Psoas muscle (tissue), 7 donors: ENCODE measurements at regions not wholly inside any gene's neighbourhood (a gene's known extent, or its start where the extent isn't known, plus 50 kb on each side); places are given as distances from the start of the nearest gene placed in this dataset.

Source experiments
- ATAC-seq, 4 donors: fragments of 200-7000 bp; cut with Tn5 transposase; one replicate each; pipeline ENCODE4 v1.9.1; 2020; ENCODE audit warnings: moderate library complexity in 3 of 4, mild to moderate bottlenecking in 2 of 4
- DNase-seq, 2 donors: peaks; one replicate each; pipeline ENCODE4 v3.0.0-alpha.2; 2020
- H3K27ac ChIP-seq: fragments of 200-600 bp; one replicate; pipeline ENCODE4 v1.8.0; 2022
- H3K27me3 ChIP-seq, 3 donors: fragments of 200-600 bp in 1 of 3; one replicate each; pipeline versions ENCODE4 v1.6.1 to v1.8.0; 2013 to 2022; ENCODE audit warnings: low read length in 2 of 3, mild to moderate bottlenecking in 2 of 3, moderate library complexity in 1 of 3; ENCODE audit not compliant: insufficient read depth in 3 of 3
- H3K36me3 ChIP-seq, 2 donors: fragments of 200-600 bp in 1 of 2; one replicate each; pipeline versions ENCODE4 v1.6.1 to v1.8.0; 2013 to 2022; ENCODE audit warnings: low read depth in 1 of 2, mild to moderate bottlenecking in 1 of 2, moderate library complexity in 1 of 2; ENCODE audit not compliant: insufficient read depth in 1 of 2
- H3K4me1 ChIP-seq: fragments of 200-600 bp; one replicate; pipeline ENCODE4 v1.8.0; 2022
- H3K4me3 ChIP-seq: fragments of 200-600 bp; one replicate; pipeline ENCODE4 v1.8.0; 2022; ENCODE audit warnings: mild to moderate bottlenecking
- H3K9me3 ChIP-seq: fragments of 200-600 bp; one replicate; pipeline ENCODE4 v1.8.0; 2022
- WGBS, 3 donors: extraction: QIAGEN DNeasy Blood & Tissue Kit; methylation state at CpG; one replicate each; pipeline versions ENCODE4 v1.1.6 to v1.1.7; 2013; 5-methylcytosine and 5-hydroxymethylcytosine counted together
- intact Hi-C, 2 donors: fragments of 100-400 bp; cut with DNase I; formaldehyde crosslinking; loops; one replicate each; pipeline versions ENCODE4 v1.11.0 to v1.14.2; 2022
- TF ChIP-seq, protein P1 (sequence below): fragments of 200-600 bp; IDR thresholded peaks from one replicate; pipeline ENCODE4 v1.8.0; 2022; ENCODE audit warnings: antibody characterized with exemption
- donor health status: healthy with polysubstance abuse.
- donor health status: DM: no; HTN: no; CAD: no; lungs with moderate emphysema.
- donor health status: Bipolar disorder and iron deficiency.
- donor health status: healthy.
- donor health status: DM: yes; HTN: yes; CAD: no.
- donor health status: DM: no; HTN: no; CAD: no.
- donor health status: DM: yes; HTN: yes; CAD: no.

DNA sequence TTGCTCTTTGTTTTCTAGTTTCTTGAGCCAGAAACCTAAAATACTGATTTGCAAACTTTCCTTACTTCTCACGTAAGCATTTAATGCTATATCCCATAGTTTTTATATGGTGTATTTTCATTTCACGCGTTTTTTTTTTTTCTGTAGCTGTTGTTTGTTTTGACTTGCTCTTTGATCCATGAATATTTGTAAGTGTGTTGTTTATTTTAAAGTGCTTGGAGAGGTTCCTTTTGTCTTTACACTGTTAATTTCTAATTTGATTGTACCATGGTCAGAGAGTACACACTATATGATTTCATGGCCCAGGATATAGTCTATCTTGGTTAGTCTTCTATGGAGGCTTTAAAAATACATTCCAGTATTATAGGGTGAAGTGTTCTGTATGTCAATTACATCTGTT, 84.8 kb upstream of the RNF217 start:
- Histone ChIP-seq H3K4me1 (peaks cover under 1% of the 10 kb centered on the region), H3K27ac (no peak overlapping the region), H3K9me3 (no peaks in the 10 kb centered on the region), H3K27me3 (no peaks in the 10 kb centered on the region), H3K36me3 (peaks cover 0 to 11% of the 10 kb centered on the region in 2 donors), H3K4me3 (no peak overlapping the region)
- DNase-seq (no peak), ATAC-seq (no peak)
- intact Hi-C loops, result no loop called here
- TF ChIP-seq, protein P1, sequence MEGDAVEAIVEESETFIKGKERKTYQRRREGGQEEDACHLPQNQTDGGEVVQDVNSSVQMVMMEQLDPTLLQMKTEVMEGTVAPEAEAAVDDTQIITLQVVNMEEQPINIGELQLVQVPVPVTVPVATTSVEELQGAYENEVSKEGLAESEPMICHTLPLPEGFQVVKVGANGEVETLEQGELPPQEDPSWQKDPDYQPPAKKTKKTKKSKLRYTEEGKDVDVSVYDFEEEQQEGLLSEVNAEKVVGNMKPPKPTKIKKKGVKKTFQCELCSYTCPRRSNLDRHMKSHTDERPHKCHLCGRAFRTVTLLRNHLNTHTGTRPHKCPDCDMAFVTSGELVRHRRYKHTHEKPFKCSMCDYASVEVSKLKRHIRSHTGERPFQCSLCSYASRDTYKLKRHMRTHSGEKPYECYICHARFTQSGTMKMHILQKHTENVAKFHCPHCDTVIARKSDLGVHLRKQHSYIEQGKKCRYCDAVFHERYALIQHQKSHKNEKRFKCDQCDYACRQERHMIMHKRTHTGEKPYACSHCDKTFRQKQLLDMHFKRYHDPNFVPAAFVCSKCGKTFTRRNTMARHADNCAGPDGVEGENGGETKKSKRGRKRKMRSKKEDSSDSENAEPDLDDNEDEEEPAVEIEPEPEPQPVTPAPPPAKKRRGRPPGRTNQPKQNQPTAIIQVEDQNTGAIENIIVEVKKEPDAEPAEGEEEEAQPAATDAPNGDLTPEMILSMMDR, result no peak
- 62 to 66% (median 65%) methylated on average over 3 of the region's 3 CpGs for WGBS, 3 donors

DNA sequence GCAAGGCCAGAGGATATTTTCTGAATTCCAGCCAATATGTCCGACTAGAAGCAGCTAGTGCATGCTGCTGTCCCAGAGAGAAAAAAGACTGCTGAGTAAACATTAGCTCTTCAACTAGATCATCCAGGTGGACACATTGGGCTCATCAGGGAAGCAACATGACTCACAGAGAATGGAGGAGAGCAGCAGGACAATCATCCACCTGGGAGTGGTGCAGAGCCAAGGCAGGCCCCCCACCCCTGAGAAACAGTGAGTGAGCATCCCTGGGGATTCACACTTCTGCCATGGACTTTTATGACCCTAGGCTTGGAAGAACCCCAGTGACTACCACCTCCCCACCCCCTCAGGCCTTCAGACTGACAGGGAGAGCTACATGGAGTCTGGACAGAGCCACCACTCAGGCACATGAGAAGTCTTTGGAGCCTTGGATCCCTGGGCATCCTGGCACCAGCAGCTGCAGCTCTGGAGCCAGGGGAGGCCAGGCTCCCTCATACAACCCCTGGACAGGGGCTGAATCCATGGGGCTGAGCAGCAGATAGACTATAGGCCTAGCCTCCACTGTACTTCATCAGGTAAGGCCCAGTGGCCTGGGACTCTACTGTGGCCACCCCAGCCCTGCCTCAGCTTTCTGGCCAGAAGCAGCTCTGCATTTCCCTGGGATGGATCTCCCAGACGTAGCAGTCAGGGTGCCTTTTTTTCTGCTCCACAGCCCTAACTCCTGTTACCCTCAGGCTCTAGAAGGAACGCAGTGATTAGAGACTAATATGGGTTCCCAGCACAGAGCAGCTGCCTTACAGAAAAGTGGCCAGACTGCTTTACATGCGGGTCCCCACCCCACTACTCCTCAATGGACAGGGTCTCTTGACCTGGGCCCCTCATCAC, 82.9 kb upstream of the RNF217 start:
- Histone ChIP-seq H3K27me3 (no peaks in the 10 kb centered on the region), H3K36me3 (peaks cover 0 to 11% of the 10 kb centered on the region in 2 donors), H3K4me3 (no peak overlapping the region), H3K4me1 (peaks cover 6% of the 10 kb centered on the region), H3K27ac (no peak overlapping the region), H3K9me3 (no peaks in the 10 kb centered on the region)
- 65 to 88% (median 84%) methylated on average over 4 of the region's 4 CpGs for WGBS, 3 donors
- no peak for DNase-seq
- ATAC-seq, result peak in 1 of 4 donors; percentile 14
- TF ChIP-seq, protein P1, result no peak
- intact Hi-C loops, result no loop called here

DNA sequence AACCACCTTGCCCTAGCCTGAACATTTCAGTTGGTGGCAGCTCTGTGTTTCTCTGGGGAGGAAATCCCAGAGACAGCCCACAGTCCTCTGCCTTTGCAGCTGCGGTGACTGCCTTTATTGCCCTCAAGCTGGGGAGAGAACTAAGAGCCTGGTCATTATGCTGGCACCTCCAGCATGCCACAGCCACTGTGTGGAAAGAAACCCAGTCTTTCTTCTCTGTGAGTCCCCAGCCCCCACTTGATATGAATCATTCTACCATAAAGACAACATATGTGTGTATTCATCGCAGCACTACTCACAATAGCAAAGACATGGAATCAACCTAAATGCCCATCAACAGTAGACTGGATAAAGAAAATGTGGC, 82.3 kb upstream of the RNF217 start:
- peaks cover 0 to 11% of the 10 kb centered on the region in 2 donors for H3K36me3 ChIP-seq
- TF ChIP-seq, protein P1, result no peak
- H3K9me3 ChIP-seq, result no peaks in the 10 kb centered on the region
- H3K4me3 ChIP-seq, result no peak overlapping the region
- H3K4me1 ChIP-seq, result peaks cover 6% of the 10 kb centered on the region
- ATAC-seq (no peak), DNase-seq (no peak)
- H3K27ac ChIP-seq, result no peak overlapping the region
- no peaks in the 10 kb centered on the region for H3K27me3 ChIP-seq
- intact Hi-C loops, result no loop called here
- 90 to 98% (median 97%) methylated on average over 2 of the region's 2 CpGs for WGBS, 3 donors

DNA sequence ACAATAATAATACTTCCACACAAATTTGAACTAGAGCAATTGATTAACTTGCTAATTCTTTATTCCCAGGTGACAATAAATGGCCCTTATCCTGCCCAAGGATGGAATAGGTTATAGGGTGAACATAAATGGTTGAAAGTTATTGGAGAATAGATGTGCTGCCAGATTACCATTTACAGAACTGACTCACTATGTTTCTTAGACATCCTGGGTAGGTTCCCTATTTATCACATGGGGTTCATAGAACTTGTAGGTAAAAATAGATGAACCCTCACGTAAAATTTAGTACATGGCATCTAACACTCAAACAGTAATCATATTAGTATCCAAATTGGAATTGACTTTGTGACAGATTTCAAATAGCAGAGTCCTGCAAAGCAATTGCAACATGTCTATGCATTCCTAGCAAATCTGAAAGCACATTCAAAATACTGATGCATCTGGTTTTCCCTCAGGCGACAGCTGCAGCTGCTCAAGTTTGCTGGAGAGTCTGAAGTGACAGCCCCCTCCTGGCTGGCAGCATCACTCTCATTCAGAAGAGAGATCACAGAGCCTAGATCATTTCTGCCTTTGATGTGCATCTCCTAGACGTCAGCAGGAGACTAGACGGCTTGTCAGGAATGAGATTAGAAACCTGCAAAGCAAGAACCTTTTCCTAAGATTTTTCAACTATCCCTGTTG, 80.2 kb upstream of the RNF217 start:
- intact Hi-C loops, result no loop called here
- 9 to 23% (median 13%) methylated on average over 4 of the region's 4 CpGs for WGBS, 3 donors
- Histone ChIP-seq H3K9me3 (no peaks in the 10 kb centered on the region), H3K27ac (no peak overlapping the region), H3K4me1 (peaks cover 6% of the 10 kb centered on the region), H3K36me3 (peaks cover 0 to 11% of the 10 kb centered on the region in 2 donors), H3K4me3 (no peak overlapping the region), H3K27me3 (no peaks in the 10 kb centered on the region)
- TF ChIP-seq, protein P1, result no peak
- DNase-seq (no peak), ATAC-seq (peak; percentile 31 to 57 (median 46))
